PFSK-1 (cell line): ENCODE measurements at regions not wholly inside any gene's neighbourhood (a gene's known extent, or its start where the extent isn't known, plus 50 kb on each side); places are given as distances from the start of the nearest gene placed in this dataset.

Experiments
- FOXP2 ChIP-seq: optimal IDR thresholded peaks from 2 replicates; pipeline ENCODE3; 2011; ENCODE audit warnings: borderline replicate concordance, control low read depth, inconsistent platforms; ENCODE audit not compliant: insufficient read depth; ENCODE audit errors: extremely low read length, extremely low read depth
- POLR2AphosphoS5 ChIP-seq: IDR thresholded peaks from 2 replicates; pipeline ENCODE4 v1.6.1; 2012; ENCODE audit warnings: low read depth, mild to moderate bottlenecking, control low read depth, low read length, moderate library complexity
- REST ChIP-seq, 2 experiments: IDR thresholded peaks; 2 replicates each; pipeline versions ENCODE4 v1.6.1 to v1.8.0; 2011 to 2012; ENCODE audit warnings: low read depth in 2 of 2, low read length in 2 of 2, control low read depth in 1 of 2, inconsistent platforms in 1 of 2, mild to moderate bottlenecking in 1 of 2, moderate library complexity in 1 of 2; ENCODE audit not compliant: insufficient read depth in 1 of 2
- SIN3A ChIP-seq: IDR thresholded peaks from 2 replicates; pipeline ENCODE4 v1.6.1; 2012; ENCODE audit warnings: mild to moderate bottlenecking, low read length, moderate library complexity, borderline replicate concordance; ENCODE audit not compliant: insufficient read depth
- TAF1 ChIP-seq: IDR thresholded peaks from 2 replicates; pipeline ENCODE4 v1.6.1; 2012; ENCODE audit warnings: low read length, control low read depth, borderline replicate concordance; ENCODE audit not compliant: insufficient read depth

DNA sequence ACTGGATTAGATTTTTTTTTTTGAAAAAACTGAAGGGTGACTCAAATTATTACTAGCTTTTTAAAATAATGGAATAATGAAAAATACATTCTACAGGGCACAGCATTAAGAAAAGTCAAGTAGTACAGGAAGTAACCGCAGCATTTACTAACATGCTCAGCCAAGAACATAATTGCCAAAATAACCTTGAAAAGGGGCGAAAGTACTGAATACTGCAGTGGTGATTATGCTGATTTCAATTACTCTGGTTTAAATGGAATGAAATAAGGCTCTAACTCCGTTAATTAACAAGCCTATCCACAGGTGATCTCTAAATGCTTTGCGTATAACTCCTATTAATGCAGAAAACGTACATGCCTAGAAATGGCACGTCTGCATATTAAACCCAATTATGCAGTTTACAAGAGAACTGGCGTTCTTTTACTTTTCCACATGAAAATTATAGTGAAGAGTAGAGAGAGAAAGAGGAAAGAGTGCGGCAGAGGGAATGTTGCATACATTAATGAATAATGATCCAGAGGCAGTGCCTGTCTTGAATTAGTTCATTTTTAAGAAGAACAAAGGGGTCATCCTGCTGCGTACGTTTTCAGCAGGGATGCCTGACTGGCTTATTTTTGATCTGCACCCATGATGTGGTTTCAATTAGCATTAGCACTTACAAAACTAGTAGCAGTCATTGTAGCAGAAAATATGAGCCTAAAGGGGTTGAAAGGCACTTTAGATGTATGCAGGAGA lies 612.4 kb downstream of the NYAP2 start:
- TF ChIP-seq REST (IDR thresholded peaks at IDR 0.05; ENCODE audit: insufficient read depth in 1 of 2, low read depth in 2 of 2, low read length in 2 of 2) (no peak), FOXP2 (no peak), SIN3A (no peak), TAF1 (no peak), POLR2AphosphoS5 (no peak)

GRCh38 chr2:226002438-226002837 lies 602.9 kb downstream of the NYAP2 start:
- TF ChIP-seq FOXP2 (no peak), SIN3A (no peak), TAF1 (no peak), REST (IDR thresholded peaks at IDR 0.05; ENCODE audit: insufficient read depth in 1 of 2, low read depth in 2 of 2, low read length in 2 of 2) (no peak), POLR2AphosphoS5 (no peak)

- TF ChIP-seq SIN3A (no peak), REST (IDR thresholded peaks at IDR 0.05; ENCODE audit: insufficient read depth in 1 of 2, low read depth in 2 of 2, low read length in 2 of 2) (no peak)
Measured at GRCh38 chr2:226001716-226002115, 602.2 kb downstream of the NYAP2 start.

DNA sequence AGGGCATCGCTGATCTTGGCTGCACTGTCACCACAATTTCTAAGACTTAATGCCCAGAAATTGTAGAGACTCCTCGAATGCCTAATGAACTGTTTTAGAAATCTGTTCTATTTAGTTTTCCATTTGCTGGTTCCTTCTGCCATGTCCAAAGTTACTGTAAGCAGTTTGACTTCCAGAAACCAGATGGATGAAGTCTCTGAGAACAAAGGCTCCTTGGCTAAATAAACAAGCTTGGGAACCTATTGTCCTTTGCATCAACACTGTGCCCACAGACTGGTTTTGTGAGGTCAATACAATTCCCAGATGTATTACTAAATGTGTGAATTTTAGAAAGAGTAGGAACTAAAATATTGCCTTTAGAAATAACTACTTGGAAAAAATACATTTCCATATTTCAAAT lies 600.2 kb downstream of the NYAP2 start:
- TF ChIP-seq FOXP2 (no peak), REST (IDR thresholded peaks at IDR 0.05; ENCODE audit: insufficient read depth in 1 of 2, low read depth in 2 of 2, low read length in 2 of 2) (no peak), SIN3A (no peak), TAF1 (no peak), POLR2AphosphoS5 (no peak)

- TF ChIP-seq FOXP2 (no peak), POLR2AphosphoS5 (no peak), TAF1 (no peak), SIN3A (no peak), REST (IDR thresholded peaks at IDR 0.05; ENCODE audit: insufficient read depth in 1 of 2, low read depth in 2 of 2, low read length in 2 of 2) (no peak)
Measured at GRCh38 chr2:225998653-225999052, 599.1 kb downstream of the NYAP2 start.
